Ovary (tissue), 7 donors: ENCODE measurements at regions not wholly inside any gene's neighbourhood (a gene's known extent, or its start where the extent isn't known, plus 50 kb on each side); places are given as distances from the start of the nearest gene placed in this dataset.

Experiments used
- DNase-seq, 5 donors: peaks; one replicate each; pipeline ENCODE4 v3.0.0-alpha.2; 2019 to 2020
- H3K27ac ChIP-seq, 2 donors: fragments of 200-600 bp; one replicate each; pipeline versions ENCODE4 v1.5.1 to v1.8.0; 2019 to 2022
- H3K27me3 ChIP-seq: fragments of 200-600 bp; one replicate; pipeline ENCODE4 v1.8.0; 2022
- H3K36me3 ChIP-seq: fragments of 200-600 bp; sonication (generic); one replicate; pipeline ENCODE4 v1.5.1; 2019
- H3K4me1 ChIP-seq: one replicate; pipeline ENCODE4 v1.8.1; 2013; ENCODE audit warnings: mild to moderate bottlenecking, moderate library complexity; ENCODE audit not compliant: insufficient read depth
- H3K4me3 ChIP-seq: fragments of 200-600 bp; sonication (generic); one replicate; pipeline ENCODE4 v1.5.1; 2017
- H3K9me3 ChIP-seq, 2 donors: fragments of 200-600 bp in 1 of 2; sonication (generic) in 1 of 2; one replicate each; pipeline versions ENCODE4 v1.5.1 to v1.8.1; 2013 to 2019; ENCODE audit warnings: mild to moderate bottlenecking in 1 of 2, moderate library complexity in 1 of 2
- CTCF ChIP-seq, 3 donors: fragments of 450-650 bp in 2 of 3; fragments of 200-600 bp in 1 of 3; IDR thresholded peaks; one replicate each; pipeline versions ENCODE4 v1.5.1 to v1.8.0; 2016 to 2022; ENCODE audit warnings: antibody characterized with exemption in 3 of 3, mild to moderate bottlenecking in 1 of 3
- EP300 ChIP-seq: sonication (generic); formaldehyde crosslinking; IDR thresholded peaks from one replicate; pipeline ENCODE4 v1.6.1; 2017; ENCODE audit warnings: antibody characterized with exemption
- POLR2A ChIP-seq: fragments of 450-650 bp; IDR thresholded peaks from one replicate; pipeline ENCODE4 v1.6.1; 2017; ENCODE audit warnings: antibody characterized with exemption, mild to moderate bottlenecking, moderate library complexity
- WGBS, 3 donors: extraction: QIAGEN DNeasy Blood & Tissue Kit in 1 of 3; methylation state at CpG; one replicate each; pipeline versions ENCODE4 v1.1.5 to v1.1.7; 2013 to 2017; 5-methylcytosine and 5-hydroxymethylcytosine counted together
- intact Hi-C, 4 donors: fragments of 100-400 bp; cut with DNase I; formaldehyde crosslinking; loops; one replicate each; pipeline versions ENCODE4 v1.11.0 to v1.15.1; 2022 to 2023
- donor health status: DM: no; HTN: no; CAD: no; lungs with moderate emphysema.
- donor health status: DM: no; HTN: no; CAD: no.
- donor health status: Bipolar disorder and iron deficiency.
- donor health status: DM: no; HTN: no; CAD: no.
- donor health status: DM: yes; HTN: yes; CAD: no.

- no peaks in the 10 kb centered on the region for H3K4me1 ChIP-seq
- H3K27ac ChIP-seq = no peak overlapping the region
- DNase-seq = no peak
- no peaks in the 10 kb centered on the region for H3K9me3 ChIP-seq
- no peaks in the 10 kb centered on the region for H3K27me3 ChIP-seq
- intact Hi-C loops = no loop called here
- 92 to 97% (median 95%) methylated on average over 2 of the region's 2 CpGs for WGBS, 3 donors
- no peaks in the 10 kb centered on the region for H3K36me3 ChIP-seq
- TF ChIP-seq CTCF (IDR thresholded peaks at IDR 0.05) = no peak
- H3K4me3 ChIP-seq = no peak overlapping the region
Observed at GRCh38 chr9:89715318-89715858, 110.6 kb downstream of the GADD45G start.

GRCh38 chr9:89715881-89716280 lies 111.1 kb downstream of the GADD45G start:
- Histone ChIP-seq H3K4me1 (no peaks in the 10 kb centered on the region), H3K4me3 (no peak overlapping the region), H3K36me3 (no peaks in the 10 kb centered on the region), H3K27me3 (no peaks in the 10 kb centered on the region), H3K9me3 (no peaks in the 10 kb centered on the region), H3K27ac (no peak overlapping the region)
- no peak for DNase-seq
- intact Hi-C loops = no loop called here
- 93 to 96% (median 94%) methylated on average over 3 of the region's 3 CpGs for WGBS, 3 donors
- no peak for TF ChIP-seq EP300
- no peak for TF ChIP-seq POLR2A
- TF ChIP-seq CTCF (IDR thresholded peaks at IDR 0.05) = no peak

- Histone ChIP-seq H3K36me3 (no peaks in the 10 kb centered on the region), H3K4me1 (no peaks in the 10 kb centered on the region), H3K27me3 (no peaks in the 10 kb centered on the region), H3K4me3 (no peak overlapping the region), H3K27ac (no peak overlapping the region), H3K9me3 (no peaks in the 10 kb centered on the region)
- no peak for TF ChIP-seq EP300
- TF ChIP-seq CTCF (IDR thresholded peaks at IDR 0.05) = no peak
- TF ChIP-seq POLR2A = no peak
- DNase-seq = no peak
- intact Hi-C loops = no loop called here
- WGBS, 3 donors = 84 to 92% (median 85%) methylated on average over 3 of the region's 3 CpGs
Observed at GRCh38 chr9:89716559-89716958, 111.7 kb downstream of the GADD45G start.

- WGBS, 3 donors = 49 to 100% (median 52%) methylated on average over 1 to 3 of the region's 3 CpGs
- H3K4me3 ChIP-seq = no peak overlapping the region
- no peaks in the 10 kb centered on the region for H3K27me3 ChIP-seq
- intact Hi-C loops = no loop called here
- no peak for TF ChIP-seq CTCF (IDR thresholded peaks at IDR 0.05)
- no peak for TF ChIP-seq POLR2A
- no peak for TF ChIP-seq EP300
- H3K4me1 ChIP-seq = no peaks in the 10 kb centered on the region
- no peaks in the 10 kb centered on the region for H3K9me3 ChIP-seq
- no peak for DNase-seq
- H3K36me3 ChIP-seq = no peaks in the 10 kb centered on the region
- no peak overlapping the region for H3K27ac ChIP-seq
Observed at GRCh38 chr9:89718176-89718575, 113.4 kb downstream of the GADD45G start.
